ENCODE measurements at regions not wholly inside any gene's neighbourhood (a gene's known extent, or its start where the extent isn't known, plus 50 kb on each side); places are given as distances from the start of the nearest gene placed in this dataset.
A peak's percentile ranks its signal among the peaks of the same experiment; 100 is the strongest.

DNA sequence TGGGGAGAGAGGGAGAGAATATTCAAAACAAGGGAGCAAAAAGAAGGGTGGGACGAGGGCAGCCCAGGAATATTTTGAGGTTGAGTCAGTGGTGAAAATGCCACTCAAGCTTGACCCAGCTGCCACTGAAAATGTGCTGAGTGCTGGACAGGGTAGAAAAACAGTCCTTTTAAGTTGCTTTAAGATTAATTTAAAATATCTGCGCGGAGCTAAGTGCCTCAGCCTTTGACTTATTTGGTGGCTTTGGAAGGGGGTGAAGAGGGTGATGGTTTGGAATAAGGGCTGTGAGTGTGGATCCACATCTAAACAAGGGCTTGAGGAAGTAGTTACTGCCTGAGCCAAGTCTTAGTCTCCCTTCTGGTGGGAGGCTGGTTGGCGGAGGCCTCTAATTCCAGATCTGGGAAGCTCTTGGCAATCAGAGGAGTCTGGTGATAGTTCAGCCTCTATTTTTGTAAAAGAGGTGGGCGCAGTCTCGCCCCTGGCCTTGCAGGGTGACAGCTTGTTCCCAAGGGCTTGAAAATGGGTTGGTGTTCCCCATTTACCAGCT is 280.8 kb upstream of the ROPN1 start:
- Histone ChIP-seq H3K27me3 (ENCODE audit: insufficient read depth, low read length) (no peaks in the 10 kb centered on the region), H3K79me2 (ENCODE audit: insufficient read depth, low read length) (no peaks in the 10 kb centered on the region), H3K4me3 (ENCODE audit: insufficient read depth, low read length) (no peak overlapping the region), H3K9me3 (ENCODE audit: low read depth, low read length) (no peaks in the 10 kb centered on the region), H3K36me3 (ENCODE audit: insufficient read depth, low read length) (no peaks in the 10 kb centered on the region), H3K4me1 (ENCODE audit: insufficient read depth, low read length) (peaks cover 14% of the 10 kb centered on the region), H4K20me1 (ENCODE audit: insufficient read depth, low read length) (no peaks in the 10 kb centered on the region), H3K27ac (ENCODE audit: low read depth, low read length) (no peak overlapping the region), H3K4me2 (ENCODE audit: insufficient read depth, low read length) (peak overlapping the region; percentile 31), H2AFZ (ENCODE audit: low read length) (peak overlapping the region; percentile 64)
- no peak for DNase-seq (ENCODE audit: insufficient read length, low spot score, missing footprints)
- TF ChIP-seq, protein P1, sequence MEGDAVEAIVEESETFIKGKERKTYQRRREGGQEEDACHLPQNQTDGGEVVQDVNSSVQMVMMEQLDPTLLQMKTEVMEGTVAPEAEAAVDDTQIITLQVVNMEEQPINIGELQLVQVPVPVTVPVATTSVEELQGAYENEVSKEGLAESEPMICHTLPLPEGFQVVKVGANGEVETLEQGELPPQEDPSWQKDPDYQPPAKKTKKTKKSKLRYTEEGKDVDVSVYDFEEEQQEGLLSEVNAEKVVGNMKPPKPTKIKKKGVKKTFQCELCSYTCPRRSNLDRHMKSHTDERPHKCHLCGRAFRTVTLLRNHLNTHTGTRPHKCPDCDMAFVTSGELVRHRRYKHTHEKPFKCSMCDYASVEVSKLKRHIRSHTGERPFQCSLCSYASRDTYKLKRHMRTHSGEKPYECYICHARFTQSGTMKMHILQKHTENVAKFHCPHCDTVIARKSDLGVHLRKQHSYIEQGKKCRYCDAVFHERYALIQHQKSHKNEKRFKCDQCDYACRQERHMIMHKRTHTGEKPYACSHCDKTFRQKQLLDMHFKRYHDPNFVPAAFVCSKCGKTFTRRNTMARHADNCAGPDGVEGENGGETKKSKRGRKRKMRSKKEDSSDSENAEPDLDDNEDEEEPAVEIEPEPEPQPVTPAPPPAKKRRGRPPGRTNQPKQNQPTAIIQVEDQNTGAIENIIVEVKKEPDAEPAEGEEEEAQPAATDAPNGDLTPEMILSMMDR (IDR thresholded peaks at IDR 0.05; ENCODE audit: extremely low read depth, low read depth, low read length): no peak

DNA sequence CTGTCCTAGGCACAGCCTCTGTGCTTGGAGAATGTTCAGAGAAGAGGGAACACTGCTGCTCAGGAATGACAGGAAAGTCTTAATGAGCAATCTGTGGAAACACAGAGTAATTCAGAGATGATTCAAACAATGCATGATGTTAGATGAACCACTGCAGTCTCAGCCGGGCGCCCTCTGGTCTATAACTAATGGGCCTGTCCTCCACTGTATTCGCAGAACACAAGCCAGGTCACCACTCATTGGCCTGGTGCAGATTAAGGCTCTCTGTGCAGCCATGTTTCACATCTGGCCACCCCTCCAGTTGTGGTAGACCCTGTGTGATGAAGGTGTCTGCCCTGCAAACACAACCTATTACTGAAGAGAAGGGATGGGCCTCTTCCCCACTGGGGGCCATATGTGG is 281.7 kb upstream of the ROPN1 start:
- Histone ChIP-seq H2AFZ (ENCODE audit: low read length) (no peak overlapping the region), H4K20me1 (ENCODE audit: insufficient read depth, low read length) (no peaks in the 10 kb centered on the region), H3K9me3 (ENCODE audit: low read depth, low read length) (no peaks in the 10 kb centered on the region), H3K79me2 (ENCODE audit: insufficient read depth, low read length) (no peaks in the 10 kb centered on the region), H3K4me3 (ENCODE audit: insufficient read depth, low read length) (no peak overlapping the region), H3K27ac (ENCODE audit: low read depth, low read length) (no peak overlapping the region), H3K4me2 (ENCODE audit: insufficient read depth, low read length) (no peak overlapping the region), H3K27me3 (ENCODE audit: insufficient read depth, low read length) (no peaks in the 10 kb centered on the region), H3K36me3 (ENCODE audit: insufficient read depth, low read length) (no peaks in the 10 kb centered on the region), H3K4me1 (ENCODE audit: insufficient read depth, low read length) (peaks cover 14% of the 10 kb centered on the region)
- TF ChIP-seq, protein P1 (IDR thresholded peaks at IDR 0.05; ENCODE audit: extremely low read depth, low read depth, low read length): no peak
- no peak for DNase-seq (ENCODE audit: insufficient read length, low spot score, missing footprints)

DNA sequence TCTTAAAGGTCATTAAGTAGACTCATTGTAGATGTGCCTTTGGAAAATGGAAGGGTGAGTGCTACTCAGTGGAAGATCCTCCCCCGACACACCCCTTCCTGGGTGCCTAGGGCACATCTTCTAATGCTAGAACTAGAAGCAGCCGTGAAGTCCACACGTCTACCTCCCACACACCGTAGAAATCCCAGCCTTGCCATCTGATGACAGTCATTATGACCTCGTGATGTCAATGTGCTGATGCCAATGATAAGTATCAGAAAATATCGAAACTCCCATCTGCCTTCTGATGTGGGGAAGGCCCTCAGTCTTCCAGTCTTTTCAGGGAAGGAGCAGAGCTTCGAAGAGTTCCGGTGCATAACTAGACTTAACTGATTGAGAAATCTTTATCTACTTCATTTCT is 282.1 kb upstream of the ROPN1 start:
- Histone ChIP-seq H3K4me1 (ENCODE audit: insufficient read depth, low read length) (peaks cover 14% of the 10 kb centered on the region), H4K20me1 (ENCODE audit: insufficient read depth, low read length) (no peaks in the 10 kb centered on the region), H3K79me2 (ENCODE audit: insufficient read depth, low read length) (no peaks in the 10 kb centered on the region), H3K4me3 (ENCODE audit: insufficient read depth, low read length) (no peak overlapping the region), H3K4me2 (ENCODE audit: insufficient read depth, low read length) (no peak overlapping the region), H3K27ac (ENCODE audit: low read depth, low read length) (no peak overlapping the region), H3K27me3 (ENCODE audit: insufficient read depth, low read length) (no peaks in the 10 kb centered on the region), H2AFZ (ENCODE audit: low read length) (no peak overlapping the region), H3K9me3 (ENCODE audit: low read depth, low read length) (no peaks in the 10 kb centered on the region), H3K36me3 (ENCODE audit: insufficient read depth, low read length) (no peaks in the 10 kb centered on the region)
- TF ChIP-seq, protein P1 (IDR thresholded peaks at IDR 0.05; ENCODE audit: extremely low read depth, low read depth, low read length): no peak
- DNase-seq (ENCODE audit: insufficient read length, low spot score, missing footprints): no peak

DNA sequence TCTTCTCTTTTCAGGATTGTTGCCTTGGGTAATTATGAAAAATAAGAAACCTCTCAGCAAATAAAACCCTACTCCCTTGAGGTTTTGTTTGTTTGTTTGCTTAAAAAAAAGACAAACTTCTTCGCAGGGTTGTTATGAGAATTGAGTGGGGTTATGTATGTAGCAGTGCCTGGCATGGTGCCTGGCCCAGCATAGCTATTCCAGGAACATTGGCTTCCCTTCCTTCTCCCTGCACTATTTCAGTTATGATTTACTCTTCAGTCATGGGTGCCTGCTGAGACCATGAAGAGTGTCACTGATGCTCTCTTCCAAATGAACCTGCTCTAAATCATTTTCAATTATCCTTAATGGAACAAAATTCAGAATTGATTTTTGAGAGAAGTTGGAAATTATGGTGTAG is 283.5 kb upstream of the ROPN1 start:
- no peaks in the 10 kb centered on the region for H4K20me1 ChIP-seq (ENCODE audit: insufficient read depth, low read length)
- peaks cover 8% of the 10 kb centered on the region for H3K27me3 ChIP-seq (ENCODE audit: insufficient read depth, low read length)
- H3K36me3 ChIP-seq (ENCODE audit: insufficient read depth, low read length): no peaks in the 10 kb centered on the region
- no peak overlapping the region for H3K4me2 ChIP-seq (ENCODE audit: insufficient read depth, low read length)
- TF ChIP-seq, protein P1 (IDR thresholded peaks at IDR 0.05; ENCODE audit: extremely low read depth, low read depth, low read length): no peak
- H3K4me1 ChIP-seq (ENCODE audit: insufficient read depth, low read length): peaks cover 14% of the 10 kb centered on the region
- H3K9me3 ChIP-seq (ENCODE audit: low read depth, low read length): no peaks in the 10 kb centered on the region
- no peaks in the 10 kb centered on the region for H3K79me2 ChIP-seq (ENCODE audit: insufficient read depth, low read length)
- DNase-seq (ENCODE audit: insufficient read length, low spot score, missing footprints): no peak
- no peak overlapping the region for H3K27ac ChIP-seq (ENCODE audit: low read depth, low read length)
- no peak overlapping the region for H2AFZ ChIP-seq (ENCODE audit: low read length)
- no peak overlapping the region for H3K4me3 ChIP-seq (ENCODE audit: insufficient read depth, low read length)
